ENCODE measurements at regions not wholly inside any gene's neighbourhood (a gene's known extent, or its start where the extent isn't known, plus 50 kb on each side); places are given as distances from the start of the nearest gene placed in this dataset.
"Not testable (repeated sequence)": the region's sequence is repeated elsewhere in the genome, so short reads cannot be mapped to it uniquely, and the experiment has no call there.

- Histone ChIP-seq H3K9me3 (no peaks in the 10 kb centered on the region), H3K4me1 (peaks cover 12% of the 10 kb centered on the region in 2 donors), H3K36me3 (no peaks in the 10 kb centered on the region), H3K27ac (no peak overlapping the region), H3K4me3 (replicated peaks in 1 of 3) (no peak overlapping the region), H3K27me3 (no peaks in the 10 kb centered on the region)
- TF ChIP-seq CTCF (IDR thresholded peaks at IDR 0.05) (no peak), POLR2A (IDR thresholded peaks at IDR 0.05) (no peak)
- no peak for DNase-seq
- intact Hi-C loops (cut with DNase I), result no loop called here
Measured at GRCh38 chr6:72559067-72559466, 62.8 kb upstream of the KCNQ5 start.

GRCh38 chr6:72559555-72559954, 62.3 kb upstream of the KCNQ5 start:
- H3K27ac ChIP-seq, result no peak overlapping the region
- H3K27me3 ChIP-seq, result no peaks in the 10 kb centered on the region
- H3K4me1 ChIP-seq, result peaks cover 11 to 12% of the 10 kb centered on the region in 2 donors
- no peak for DNase-seq
- no peaks in the 10 kb centered on the region for H3K36me3 ChIP-seq
- intact Hi-C loops (cut with DNase I), result no loop called here
- TF ChIP-seq POLR2A (IDR thresholded peaks at IDR 0.05) (no peak), CTCF (IDR thresholded peaks at IDR 0.05) (no peak)
- 84 to 87% methylated on average over 3 of the region's 3 CpGs for WGBS, 2 donors
- no peaks in the 10 kb centered on the region for H3K9me3 ChIP-seq
- H3K4me3 ChIP-seq (replicated peaks in 1 of 3), result no peak overlapping the region

GRCh38 chr6:72560721-72561593, 60.9 kb upstream of the KCNQ5 start:
- TF ChIP-seq POLR2A (IDR thresholded peaks at IDR 0.05) (no peak), CTCF (IDR thresholded peaks at IDR 0.05) (no peak)
- H3K4me1 ChIP-seq, result peaks cover 0 to 3% of the 10 kb centered on the region in 2 donors
- no peak for DNase-seq
- H3K27ac ChIP-seq, result no peak overlapping the region
- intact Hi-C loops (cut with DNase I), result no loop called here
- no peaks in the 10 kb centered on the region for H3K9me3 ChIP-seq
- H3K4me3 ChIP-seq (replicated peaks in 1 of 3), result no peak overlapping the region
- 83 to 85% methylated on average over 9 of the region's 9 CpGs for WGBS, 2 donors
- no peaks in the 10 kb centered on the region for H3K36me3 ChIP-seq
- no peaks in the 10 kb centered on the region for H3K27me3 ChIP-seq

- no peak for DNase-seq
- H3K9me3 ChIP-seq, result no peaks in the 10 kb centered on the region
- H3K36me3 ChIP-seq, result no peaks in the 10 kb centered on the region
- TF ChIP-seq CTCF (IDR thresholded peaks at IDR 0.05), result no peak
- TF ChIP-seq POLR2A (IDR thresholded peaks at IDR 0.05), result no peak
- intact Hi-C loops (cut with DNase I), result no loop called here
- H3K27me3 ChIP-seq, result no peaks in the 10 kb centered on the region
- H3K4me3 ChIP-seq (replicated peaks in 1 of 3), result no peak overlapping the region
- 64 to 68% methylated on average over 1 of the region's 1 CpG for WGBS, 2 donors
- no peak overlapping the region for H3K27ac ChIP-seq
- no peaks in the 10 kb centered on the region for H3K4me1 ChIP-seq
Measured at GRCh38 chr6:72561629-72562028, 60.2 kb upstream of the KCNQ5 start.

GRCh38 chr6:72564231-72564630, 57.6 kb upstream of the KCNQ5 start:
- Histone ChIP-seq H3K4me3 (replicated peaks in 1 of 3) (no peak overlapping the region), H3K27me3 (no peaks in the 10 kb centered on the region), H3K27ac (no peak overlapping the region), H3K36me3 (no peaks in the 10 kb centered on the region), H3K4me1 (no peaks in the 10 kb centered on the region), H3K9me3 (no peaks in the 10 kb centered on the region)
- TF ChIP-seq POLR2A (IDR thresholded peaks at IDR 0.05) (no peak), CTCF (IDR thresholded peaks at IDR 0.05) (no peak)
- 79 to 90% methylated on average over 1 of the region's 1 CpG for WGBS, 2 donors
- DNase-seq, result no peak
- intact Hi-C loops (cut with DNase I), result no loop called here

GRCh38 chr6:72571993-72572392, 49.9 kb upstream of the KCNQ5 start:
- DNase-seq; H3K4me3 ChIP-seq (replicated peaks in 1 of 3); H3K27me3 ChIP-seq; H3K36me3 ChIP-seq; intact Hi-C loops (cut with DNase I); H3K4me1 ChIP-seq; H3K9me3 ChIP-seq; H3K27ac ChIP-seq: not testable (repeated sequence)
- 90 to 98% methylated on average over 4 of the region's 4 CpGs for WGBS, 2 donors

All from thyroid gland (tissue), 4 donors.